Activated naive CD4-positive, alpha-beta T cell treated with anti-CD3 and anti-CD28 coated beads, Interleukin-2, amount 10 ng/mL, durations not matched to agents 7 days and 5 days (primary cell): ENCODE measurements at regions not wholly inside any gene's neighbourhood (a gene's known extent, or its start where the extent isn't known, plus 50 kb on each side); places are given as distances from the start of the nearest gene placed in this dataset.
"Not testable (repeated sequence)": the region's sequence is repeated elsewhere in the genome, so short reads cannot be mapped to it uniquely, and the experiment has no call there.

Experiments used
- CTCF ChIA-PET: fragments of 350-600 bp; sonication (Branson Sonifier 250); formaldehyde crosslinking; loops from one replicate; lab custom pipeline; 2021; ENCODE audit warnings: antibody characterized with exemption; lab: Charles Lee
- DNase-seq: peaks from one replicate; pipeline ENCODE4 v3.0.0-alpha.2; 2020
- H3K27ac Mint-ChIP-seq: one replicate; pipeline ENCODE4 v1.8.0; 2021; ENCODE audit warnings: mild to moderate bottlenecking, moderate library complexity, mixed read lengths
- H3K27me3 Mint-ChIP-seq: one replicate; pipeline ENCODE4 v1.8.0; 2021; ENCODE audit warnings: mild to moderate bottlenecking, mixed read lengths
- H3K36me3 Mint-ChIP-seq: one replicate; pipeline ENCODE4 v1.8.0; 2021; ENCODE audit warnings: mixed read lengths
- H3K4me1 Mint-ChIP-seq: one replicate; pipeline ENCODE4 v1.8.0; 2021; ENCODE audit warnings: mixed read lengths
- H3K4me3 Mint-ChIP-seq: one replicate; pipeline ENCODE4 v1.8.0; 2021; ENCODE audit warnings: mild to moderate bottlenecking, moderate library complexity, mixed read lengths
- H3K9me3 Mint-ChIP-seq: one replicate; pipeline ENCODE4 v1.8.0; 2021; ENCODE audit warnings: mixed read lengths

- CTCF ChIA-PET, result no interaction called here
- Mint-ChIP-seq H3K27me3 (no peaks in the 10 kb centered on the region), H3K27ac (no peak overlapping the region), H3K9me3 (peaks cover 2% of the 10 kb centered on the region), H3K36me3 (no peaks in the 10 kb centered on the region), H3K4me3 (no peak overlapping the region), H3K4me1 (no peaks in the 10 kb centered on the region)
- no peak for DNase-seq
Observed at GRCh38 chr7:86444245-86444644, 199.5 kb upstream of the GRM3 start.

DNA sequence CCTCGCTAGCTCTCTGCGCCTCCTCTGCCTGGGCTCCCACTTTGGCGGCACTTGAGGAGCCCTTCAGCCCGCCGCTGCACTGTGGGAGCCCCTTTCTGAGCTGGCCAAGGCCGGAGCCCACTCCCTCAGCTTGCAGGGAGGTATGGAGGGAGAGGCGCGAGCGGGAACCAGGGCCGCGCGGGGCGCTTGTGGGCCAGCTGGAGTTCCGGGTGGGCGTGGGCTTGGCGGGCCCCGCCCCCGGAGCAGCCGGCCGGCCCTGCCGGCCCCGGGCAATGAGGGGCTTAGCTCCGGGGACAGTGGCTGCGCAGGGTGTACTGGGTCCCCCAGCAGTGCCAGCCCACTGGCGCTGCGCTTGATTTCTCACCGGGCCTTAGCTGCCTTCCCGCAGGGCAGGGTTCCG lies 203.3 kb upstream of the GRM3 start:
- H3K9me3 Mint-ChIP-seq, H3K27ac Mint-ChIP-seq, H3K4me3 Mint-ChIP-seq, DNase-seq, H3K36me3 Mint-ChIP-seq, H3K4me1 Mint-ChIP-seq, CTCF ChIA-PET, H3K27me3 Mint-ChIP-seq: not testable (repeated sequence)

- Mint-ChIP-seq H3K27me3 (no peaks in the 10 kb centered on the region), H3K9me3 (peaks cover 13% of the 10 kb centered on the region), H3K27ac (no peak overlapping the region), H3K4me1 (no peaks in the 10 kb centered on the region), H3K4me3 (no peak overlapping the region), H3K36me3 (no peaks in the 10 kb centered on the region)
- DNase-seq, result no peak
- CTCF ChIA-PET, result no interaction called here
Observed at GRCh38 chr7:86437951-86438450, 205.7 kb upstream of the GRM3 start.

DNA sequence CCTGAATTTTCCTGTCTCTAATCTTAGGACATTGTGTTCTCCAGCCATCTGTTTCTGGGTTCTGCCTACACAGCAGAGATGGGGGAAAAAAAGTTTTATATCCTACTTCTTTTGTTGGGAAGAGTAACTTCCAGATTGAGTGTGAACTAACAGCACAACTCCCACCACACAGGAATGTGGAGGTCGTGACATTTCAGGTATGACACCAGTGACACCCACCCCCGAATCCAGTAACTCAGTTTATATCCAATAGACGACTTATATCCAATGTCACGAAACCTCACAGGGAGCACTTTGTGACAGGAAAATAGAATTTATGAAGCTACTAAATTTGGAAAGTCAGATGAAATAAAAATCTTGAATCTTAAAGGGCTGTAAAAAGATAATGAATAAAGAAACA lies 211.9 kb upstream of the GRM3 start:
- H3K4me1 Mint-ChIP-seq, result no peaks in the 10 kb centered on the region
- no peaks in the 10 kb centered on the region for H3K27me3 Mint-ChIP-seq
- DNase-seq, result no peak
- H3K9me3 Mint-ChIP-seq, result peaks cover 10% of the 10 kb centered on the region
- no peak overlapping the region for H3K4me3 Mint-ChIP-seq
- H3K27ac Mint-ChIP-seq, result no peak overlapping the region
- CTCF ChIA-PET, result no interaction called here
- H3K36me3 Mint-ChIP-seq, result no peaks in the 10 kb centered on the region

- CTCF ChIA-PET, result no interaction called here
- Mint-ChIP-seq H3K27me3 (no peaks in the 10 kb centered on the region), H3K36me3 (no peaks in the 10 kb centered on the region), H3K9me3 (no peaks in the 10 kb centered on the region), H3K27ac (no peak overlapping the region), H3K4me1 (no peaks in the 10 kb centered on the region), H3K4me3 (no peak overlapping the region)
- DNase-seq, result no peak
Observed at GRCh38 chr7:86411814-86412213, 231.9 kb upstream of the GRM3 start.

- CTCF ChIA-PET, result no interaction called here
- no peak overlapping the region for H3K4me3 Mint-ChIP-seq
- H3K36me3 Mint-ChIP-seq, result no peaks in the 10 kb centered on the region
- H3K4me1 Mint-ChIP-seq, result no peaks in the 10 kb centered on the region
- H3K27me3 Mint-ChIP-seq, result no peaks in the 10 kb centered on the region
- H3K27ac Mint-ChIP-seq, result no peak overlapping the region
- no peak for DNase-seq
- H3K9me3 Mint-ChIP-seq, result no peaks in the 10 kb centered on the region
Observed at GRCh38 chr7:86407291-86407690, 236.4 kb upstream of the GRM3 start.

DNA sequence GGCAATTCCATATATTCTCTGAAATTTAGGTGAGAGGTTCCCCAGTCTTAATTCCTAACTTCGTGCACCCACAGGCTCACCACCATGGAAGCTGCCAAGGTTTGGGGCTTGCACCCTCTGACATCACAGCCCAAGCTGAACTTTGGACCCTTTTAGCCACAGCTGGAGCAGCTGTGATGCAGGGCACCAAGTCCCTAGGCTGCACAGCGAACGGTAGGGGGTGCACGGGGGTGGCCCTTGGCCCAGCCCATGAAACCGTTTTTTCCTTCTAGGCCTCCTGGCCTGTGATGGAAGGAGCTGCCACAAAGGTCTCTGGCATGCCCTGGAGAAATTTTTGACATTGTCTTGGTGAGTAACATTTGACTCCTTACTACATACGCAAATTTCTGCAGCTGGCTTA lies 251.9 kb upstream of the GRM3 start:
- Mint-ChIP-seq H3K27me3 (no peaks in the 10 kb centered on the region), H3K27ac (no peak overlapping the region), H3K36me3 (no peaks in the 10 kb centered on the region), H3K4me3 (no peak overlapping the region), H3K4me1 (no peaks in the 10 kb centered on the region), H3K9me3 (peaks cover 7% of the 10 kb centered on the region)
- CTCF ChIA-PET, result no interaction called here
- no peak for DNase-seq

DNA sequence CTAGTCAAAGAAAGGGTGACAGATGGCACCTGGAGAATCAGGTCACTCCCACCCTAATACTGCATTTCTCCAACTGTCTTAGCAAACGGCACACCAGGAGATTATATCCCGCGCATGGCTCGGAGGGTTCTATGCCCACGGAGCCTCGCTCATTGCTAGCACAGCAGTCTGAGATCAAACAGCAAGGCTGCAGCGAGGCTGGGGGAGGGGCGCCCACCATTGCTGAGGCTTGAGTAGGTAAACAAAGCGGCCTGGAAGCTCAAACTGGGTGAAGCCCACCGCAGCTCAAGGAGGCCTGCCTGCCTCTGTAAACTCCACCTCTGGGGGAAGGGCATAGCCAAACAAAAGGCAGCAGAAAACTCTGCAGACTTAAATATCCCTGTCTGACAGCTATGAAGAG lies 268.1 kb upstream of the GRM3 start:
- H3K36me3 Mint-ChIP-seq, DNase-seq, H3K27me3 Mint-ChIP-seq, H3K4me1 Mint-ChIP-seq, H3K27ac Mint-ChIP-seq, H3K4me3 Mint-ChIP-seq, CTCF ChIA-PET: not testable (repeated sequence)
- peaks cover 19% of the 10 kb centered on the region for H3K9me3 Mint-ChIP-seq

GRCh38 chr7:86372262-86372661 lies 271.4 kb upstream of the GRM3 start:
- CTCF ChIA-PET, result no interaction called here

GRCh38 chr7:86366946-86367345 lies 276.8 kb upstream of the GRM3 start:
- CTCF ChIA-PET, result no interaction called here
- DNase-seq, result no peak
- Mint-ChIP-seq H3K9me3 (peaks cover 4% of the 10 kb centered on the region), H3K27me3 (no peaks in the 10 kb centered on the region), H3K4me3 (no peak overlapping the region), H3K36me3 (no peaks in the 10 kb centered on the region), H3K4me1 (no peaks in the 10 kb centered on the region), H3K27ac (no peak overlapping the region)

More at GRCh38 chr7:86372262-86372661, 271.4 kb upstream of the GRM3 start:
- no peak for DNase-seq
- Mint-ChIP-seq H3K27ac (no peak overlapping the region), H3K9me3 (peaks cover 10% of the 10 kb centered on the region), H3K27me3 (no peaks in the 10 kb centered on the region), H3K36me3 (no peaks in the 10 kb centered on the region), H3K4me1 (no peaks in the 10 kb centered on the region), H3K4me3 (no peak overlapping the region)

DNA sequence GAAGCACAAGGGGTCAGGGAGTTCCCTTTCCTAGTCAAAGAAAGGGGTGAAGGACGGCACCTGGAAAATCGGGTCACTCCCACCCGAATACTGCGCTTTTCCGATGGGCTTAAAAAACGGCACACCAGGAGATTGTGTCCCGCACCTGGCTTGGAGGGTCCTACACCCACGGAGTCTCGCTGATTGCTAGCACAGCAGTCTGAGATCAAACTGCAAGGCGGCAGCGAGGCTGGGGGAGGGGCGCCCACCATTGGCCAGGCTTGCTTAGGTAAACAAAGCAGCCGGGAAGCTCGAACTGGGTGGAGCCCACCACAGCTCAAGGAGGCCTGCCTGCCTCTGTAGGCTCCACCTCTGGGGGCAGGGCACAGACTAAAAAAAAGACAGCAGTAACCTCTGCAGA lies 303.3 kb upstream of the GRM3 start:
- H3K36me3 Mint-ChIP-seq, CTCF ChIA-PET, DNase-seq, H3K9me3 Mint-ChIP-seq, H3K27me3 Mint-ChIP-seq, H3K4me3 Mint-ChIP-seq, H3K4me1 Mint-ChIP-seq, H3K27ac Mint-ChIP-seq: not testable (repeated sequence)

DNA sequence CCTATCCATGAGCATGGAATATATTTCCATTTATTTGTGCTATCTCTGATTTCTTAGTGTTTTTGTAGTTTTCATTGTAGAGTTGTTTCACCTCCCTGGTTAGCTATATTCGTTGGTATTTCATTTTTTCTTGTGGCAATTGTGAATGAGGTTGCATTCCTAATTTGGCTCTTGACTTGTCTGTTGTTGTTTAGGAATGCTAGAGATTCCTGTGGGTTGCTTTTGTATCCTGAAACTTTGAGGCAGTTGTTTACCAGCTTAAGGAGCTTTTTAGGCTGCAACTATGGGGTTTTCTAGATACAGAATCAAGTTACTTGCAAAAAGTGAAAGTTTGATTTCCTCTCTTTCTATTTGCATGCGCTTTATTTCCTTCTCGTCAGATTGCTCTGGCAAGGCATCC lies 304.7 kb upstream of the GRM3 start:
- H3K36me3 Mint-ChIP-seq, result no peaks in the 10 kb centered on the region
- H3K9me3 Mint-ChIP-seq, result peaks cover 3% of the 10 kb centered on the region
- no peak for DNase-seq
- CTCF ChIA-PET, result no interaction called here
- no peak overlapping the region for H3K4me3 Mint-ChIP-seq
- H3K4me1 Mint-ChIP-seq, result no peaks in the 10 kb centered on the region
- no peaks in the 10 kb centered on the region for H3K27me3 Mint-ChIP-seq
- H3K27ac Mint-ChIP-seq, result no peak overlapping the region

DNA sequence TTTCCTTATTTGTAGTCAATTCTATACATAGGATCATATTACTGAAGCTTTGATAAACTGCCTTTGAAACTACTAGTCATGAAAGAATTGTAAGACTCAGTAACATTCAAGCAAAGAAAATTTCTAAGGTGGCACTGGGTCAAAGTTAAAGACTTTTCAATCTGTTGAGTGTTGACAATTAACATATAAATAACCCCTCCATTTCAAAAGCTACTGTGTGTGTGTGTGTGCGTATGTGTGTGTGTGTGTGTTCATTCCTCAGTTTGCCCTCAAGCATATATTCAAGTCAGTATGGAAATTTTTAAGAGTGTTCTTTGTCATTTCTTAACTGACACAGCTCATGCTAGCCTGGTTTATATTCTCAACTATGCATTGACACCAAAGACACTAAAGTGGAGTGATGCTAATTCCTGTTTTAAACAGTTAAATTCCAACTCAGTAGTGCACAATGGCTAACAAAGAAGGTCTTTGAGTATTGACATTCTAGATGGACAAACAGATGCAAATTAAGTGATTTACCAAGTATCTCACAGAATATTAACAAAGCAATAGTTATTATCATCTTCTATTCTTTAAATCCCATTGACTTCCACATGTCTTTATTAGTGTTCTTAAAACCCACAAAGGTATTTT lies 314.8 kb upstream of the GRM3 start:
- Mint-ChIP-seq H3K27ac (no peak overlapping the region), H3K36me3 (no peaks in the 10 kb centered on the region)

GRCh38 chr7:86326847-86327246 lies 316.9 kb upstream of the GRM3 start:
- no peak overlapping the region for H3K4me3 Mint-ChIP-seq
- H3K27ac Mint-ChIP-seq, result no peak overlapping the region
- CTCF ChIA-PET, result no interaction called here
- DNase-seq, result no peak
- peaks cover 3% of the 10 kb centered on the region for H3K9me3 Mint-ChIP-seq
- H3K4me1 Mint-ChIP-seq, result no peaks in the 10 kb centered on the region
- no peaks in the 10 kb centered on the region for H3K27me3 Mint-ChIP-seq
- no peaks in the 10 kb centered on the region for H3K36me3 Mint-ChIP-seq

More for the DNA sequence above, 314.8 kb upstream of the GRM3 start:
- DNase-seq, result no peak
- CTCF ChIA-PET, result no interaction called here
- no peaks in the 10 kb centered on the region for H3K27me3 Mint-ChIP-seq
- peaks cover 4% of the 10 kb centered on the region for H3K9me3 Mint-ChIP-seq
- H3K4me1 Mint-ChIP-seq, result no peaks in the 10 kb centered on the region
- no peak overlapping the region for H3K4me3 Mint-ChIP-seq

DNA sequence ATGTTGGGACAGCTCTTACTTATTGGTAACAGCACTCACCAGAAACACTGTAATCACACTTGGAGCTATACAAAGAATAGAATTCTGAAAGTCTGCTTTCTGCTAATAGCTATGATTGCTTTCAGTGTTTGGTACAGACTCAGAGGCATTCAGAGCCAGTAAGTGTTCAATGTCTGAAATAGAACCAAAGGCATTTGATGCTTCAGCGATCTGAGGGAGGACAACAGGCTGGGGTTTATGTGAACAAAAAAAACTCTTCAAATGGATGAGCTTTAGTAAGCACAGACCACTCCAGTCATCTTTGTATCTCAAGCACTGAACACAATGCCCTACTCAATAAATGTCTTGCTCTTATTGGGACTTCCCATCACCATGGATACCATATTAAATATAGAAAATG lies 322.8 kb upstream of the GRM3 start:
- Mint-ChIP-seq H3K27me3 (no peaks in the 10 kb centered on the region), H3K36me3 (no peaks in the 10 kb centered on the region), H3K9me3 (peaks cover 2% of the 10 kb centered on the region), H3K4me1 (no peaks in the 10 kb centered on the region), H3K4me3 (no peak overlapping the region), H3K27ac (no peak overlapping the region)
- CTCF ChIA-PET, result no interaction called here
- no peak for DNase-seq

DNA sequence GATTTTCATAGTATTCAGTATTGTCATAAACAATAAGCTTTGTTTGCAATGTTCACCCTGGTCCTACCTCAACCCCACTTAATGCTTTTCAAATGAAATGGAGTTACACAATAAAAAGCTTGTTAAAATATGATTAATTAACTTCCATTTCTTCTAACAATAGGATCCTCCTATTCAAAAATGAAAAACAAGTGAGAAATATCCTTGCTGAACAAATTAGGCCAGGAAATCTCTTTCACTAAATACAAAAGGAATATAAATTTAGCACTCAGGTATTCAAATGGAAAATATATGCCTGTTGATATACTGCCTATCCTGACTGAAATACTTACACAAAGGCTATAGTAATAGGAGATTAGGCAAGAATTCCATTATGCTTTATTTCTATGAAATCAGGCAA lies 323.4 kb upstream of the GRM3 start:
- DNase-seq, result no peak
- no peaks in the 10 kb centered on the region for H3K36me3 Mint-ChIP-seq
- H3K4me3 Mint-ChIP-seq, result no peak overlapping the region
- H3K9me3 Mint-ChIP-seq, result peaks cover 2% of the 10 kb centered on the region
- CTCF ChIA-PET, result no interaction called here
- H3K27me3 Mint-ChIP-seq, result no peaks in the 10 kb centered on the region
- no peak overlapping the region for H3K27ac Mint-ChIP-seq
- H3K4me1 Mint-ChIP-seq, result no peaks in the 10 kb centered on the region
